Naive thymus-derived CD4-positive, alpha-beta T cell (primary cell): ENCODE measurements at regions not wholly inside any gene's neighbourhood (a gene's known extent, or its start where the extent isn't known, plus 50 kb on each side); places are given as distances from the start of the nearest gene placed in this dataset.

ENCODE experiments used
- ATAC-seq: fragments of 150-1000 bp; cut with Tn5 transposase; 2 replicates; pipeline ENCODE4 v1.10.0; 2021; ENCODE audit warnings: mild to moderate bottlenecking, moderate library complexity
- CTCF ChIA-PET: fragments of 350-600 bp; sonication (Branson Sonifier 250); formaldehyde crosslinking; loops from one replicate; lab custom pipeline; 2021; ENCODE audit warnings: antibody characterized with exemption; lab: Charles Lee
- POLR2A ChIA-PET: fragments of 350-600 bp; sonication (Branson Sonifier 250); formaldehyde crosslinking; loops from one replicate; lab custom pipeline; 2021; ENCODE audit warnings: antibody characterized with exemption, inconsistent platforms; lab: Charles Lee
- DNase-seq, 9 donors: peaks; one replicate each; pipeline versions ENCODE4 v3.0.0 to v3.0.0-alpha.2; 2020 to 2022; ENCODE audit warnings: mixed read lengths in 1 of 9
- H3K27ac ChIP-seq: one replicate; pipeline ENCODE4 v1.7.0; 2013; ENCODE audit warnings: mild to moderate bottlenecking, low read depth, low read length, moderate library complexity
- H3K27me3 ChIP-seq, 2 donors: one replicate each; pipeline ENCODE4 v1.7.0; 2013; ENCODE audit warnings: low read length in 2 of 2, mild to moderate bottlenecking in 2 of 2, moderate library complexity in 2 of 2; ENCODE audit not compliant: control insufficient read depth in 2 of 2, insufficient read depth in 2 of 2
- H3K36me3 ChIP-seq, 3 experiments: 1 replicate in 2 of 3; 2 replicates in 1 of 3; pipeline ENCODE4 v1.7.0; 2013; ENCODE audit warnings: low read length in 3 of 3, mild to moderate bottlenecking in 3 of 3, moderate library complexity in 1 of 3; ENCODE audit not compliant: insufficient read depth in 3 of 3, control insufficient read depth in 2 of 3
- H3K4me1 ChIP-seq, 2 donors: one replicate each; pipeline ENCODE4 v1.7.0; 2013; ENCODE audit warnings: low read length in 2 of 2, mild to moderate bottlenecking in 2 of 2, moderate library complexity in 1 of 2; ENCODE audit not compliant: control insufficient read depth in 2 of 2, insufficient read depth in 2 of 2
- H3K4me3 ChIP-seq: 2 replicates; pipeline ENCODE4 v1.7.0; 2013; ENCODE audit warnings: mild to moderate bottlenecking, low read length
- H3K9me3 ChIP-seq, 3 experiments: 1 replicate in 2 of 3; 2 replicates in 1 of 3; pipeline ENCODE4 v1.7.0; 2013; ENCODE audit warnings: low read length in 3 of 3; ENCODE audit not compliant: control insufficient read depth in 2 of 3
- H3K27ac Mint-ChIP-seq, 9 donors: one replicate each; pipeline ENCODE4 v1.8.0; 2020 to 2022; ENCODE audit warnings: mixed read lengths in 9 of 9, mild to moderate bottlenecking in 8 of 9, moderate library complexity in 5 of 9, inconsistent platforms in 2 of 9
- H3K27me3 Mint-ChIP-seq, 5 donors: one replicate each; pipeline ENCODE4 v1.8.0; 2021 to 2022; ENCODE audit warnings: mixed read lengths in 5 of 5, mild to moderate bottlenecking in 1 of 5
- H3K36me3 Mint-ChIP-seq, 5 donors: one replicate each; pipeline ENCODE4 v1.8.0; 2020 to 2022; ENCODE audit warnings: mixed read lengths in 5 of 5, mild to moderate bottlenecking in 3 of 5, inconsistent platforms in 1 of 5
- H3K4me1 Mint-ChIP-seq, 7 donors: one replicate each; pipeline ENCODE4 v1.8.0; 2020 to 2022; ENCODE audit warnings: mixed read lengths in 7 of 7, mild to moderate bottlenecking in 3 of 7, inconsistent platforms in 1 of 7
- H3K4me3 Mint-ChIP-seq, 10 donors: one replicate each; pipeline ENCODE4 v1.8.0; 2020 to 2022; ENCODE audit warnings: mild to moderate bottlenecking in 10 of 10, mixed read lengths in 10 of 10, moderate library complexity in 6 of 10, inconsistent platforms in 2 of 10
- H3K9me3 Mint-ChIP-seq, 11 donors: one replicate each; pipeline ENCODE4 v1.8.0; 2020 to 2022; ENCODE audit warnings: mixed read lengths in 11 of 11, mild to moderate bottlenecking in 4 of 11, inconsistent platforms in 1 of 11, moderate library complexity in 1 of 11
- intact Hi-C, 2 donors: fragments of 100-400 bp; cut with micrococcal nuclease; formaldehyde crosslinking; loops; one replicate each; pipeline ENCODE4 v1.15.1; 2023

- no peaks in the 10 kb centered on the region for H3K36me3 Mint-ChIP-seq
- H3K27me3 ChIP-seq: no peaks in the 10 kb centered on the region
- H3K4me3 ChIP-seq: no peak overlapping the region
- H3K9me3 ChIP-seq: no peaks in the 10 kb centered on the region
- H3K27ac ChIP-seq: no peak overlapping the region
- no peak overlapping the region for H3K4me3 Mint-ChIP-seq
- ATAC-seq (no peak), DNase-seq (no peak)
- intact Hi-C loops: no loop called here
- peaks cover 0 to 1% (median 0%) of the 10 kb centered on the region in 7 donors for H3K4me1 Mint-ChIP-seq
- peaks cover 2 to 34% (median 8%) of the 10 kb centered on the region in 5 donors for H3K27me3 Mint-ChIP-seq
- no peaks in the 10 kb centered on the region for H3K4me1 ChIP-seq
- ChIA-PET CTCF (no interaction called here), POLR2A (no interaction called here)
- H3K27ac Mint-ChIP-seq: no peak overlapping the region
- H3K9me3 Mint-ChIP-seq: peaks cover 0 to 3% (median 0%) of the 10 kb centered on the region in 11 donors
- H3K36me3 ChIP-seq: no peaks in the 10 kb centered on the region
Observed at GRCh38 chr10:44759122-44759521, 152.0 kb upstream of the TMEM72 start.

GRCh38 chr10:44760513-44760912 lies 150.6 kb upstream of the TMEM72 start:
- DNase-seq (no peak), ATAC-seq (no peak)
- no peak overlapping the region for H3K4me3 Mint-ChIP-seq
- peaks cover 0 to 4% (median 0%) of the 10 kb centered on the region in 11 donors for H3K9me3 Mint-ChIP-seq
- H3K36me3 ChIP-seq: no peaks in the 10 kb centered on the region
- H3K4me1 ChIP-seq: no peaks in the 10 kb centered on the region
- H3K4me3 ChIP-seq: no peak overlapping the region
- no peaks in the 10 kb centered on the region for H3K4me1 Mint-ChIP-seq
- no peaks in the 10 kb centered on the region for H3K27me3 ChIP-seq
- H3K27me3 Mint-ChIP-seq: peaks cover 2 to 34% (median 8%) of the 10 kb centered on the region in 5 donors
- no peaks in the 10 kb centered on the region for H3K36me3 Mint-ChIP-seq
- ChIA-PET POLR2A (no interaction called here), CTCF (no interaction called here)
- no peak overlapping the region for H3K27ac ChIP-seq
- no peaks in the 10 kb centered on the region for H3K9me3 ChIP-seq
- intact Hi-C loops: no loop called here
- H3K27ac Mint-ChIP-seq: no peak overlapping the region

- H3K4me1 ChIP-seq: no peaks in the 10 kb centered on the region
- H3K4me3 ChIP-seq: no peak overlapping the region
- H3K27me3 ChIP-seq: no peaks in the 10 kb centered on the region
- intact Hi-C loops: no loop called here
- ATAC-seq: no peak
- POLR2A ChIA-PET: no interaction called here
- H3K9me3 ChIP-seq: no peaks in the 10 kb centered on the region
- H3K36me3 ChIP-seq: no peaks in the 10 kb centered on the region
- DNase-seq: no peak
- Mint-ChIP-seq H3K27me3 (peaks cover 2 to 28% (median 8%) of the 10 kb centered on the region in 5 donors), H3K27ac (no peak overlapping the region), H3K9me3 (peaks cover 0 to 5% (median 0%) of the 10 kb centered on the region in 11 donors), H3K36me3 (no peaks in the 10 kb centered on the region), H3K4me3 (no peak overlapping the region), H3K4me1 (no peaks in the 10 kb centered on the region)
- no peak overlapping the region for H3K27ac ChIP-seq
- CTCF ChIA-PET: no interaction called here
Observed at GRCh38 chr10:44761076-44761475, 150.1 kb upstream of the TMEM72 start.

GRCh38 chr10:44763331-44763730 lies 147.8 kb upstream of the TMEM72 start:
- ChIA-PET POLR2A (no interaction called here), CTCF (no interaction called here)
- Mint-ChIP-seq H3K4me3 (no peak overlapping the region), H3K27ac (no peak overlapping the region), H3K9me3 (peaks cover 0 to 5% (median 0%) of the 10 kb centered on the region in 11 donors), H3K4me1 (no peaks in the 10 kb centered on the region), H3K36me3 (no peaks in the 10 kb centered on the region), H3K27me3 (peaks cover 2 to 9% (median 6%) of the 10 kb centered on the region in 5 donors)
- DNase-seq (no peak), ATAC-seq (no peak)
- no peak overlapping the region for H3K27ac ChIP-seq
- intact Hi-C loops: no loop called here
- H3K4me1 ChIP-seq: no peaks in the 10 kb centered on the region
- no peaks in the 10 kb centered on the region for H3K36me3 ChIP-seq
- H3K27me3 ChIP-seq: no peaks in the 10 kb centered on the region
- H3K4me3 ChIP-seq: no peak overlapping the region
- H3K9me3 ChIP-seq: no peaks in the 10 kb centered on the region

GRCh38 chr10:44765299-44765698 lies 145.8 kb upstream of the TMEM72 start:
- POLR2A ChIA-PET: no interaction called here
- no peak overlapping the region for H3K27ac Mint-ChIP-seq

GRCh38 chr10:44766631-44767030 lies 144.5 kb upstream of the TMEM72 start:
- Mint-ChIP-seq H3K27me3 (peaks cover 0 to 21% (median 13%) of the 10 kb centered on the region in 5 donors), H3K4me1 (no peaks in the 10 kb centered on the region), H3K9me3 (peaks cover 0 to 5% (median 0%) of the 10 kb centered on the region in 11 donors), H3K27ac (no peak overlapping the region), H3K4me3 (no peak overlapping the region), H3K36me3 (no peaks in the 10 kb centered on the region)
- POLR2A ChIA-PET: no interaction called here
- ATAC-seq (no peak), DNase-seq (no peak)
- Histone ChIP-seq H3K4me3 (no peak overlapping the region), H3K9me3 (no peaks in the 10 kb centered on the region), H3K27ac (no peak overlapping the region), H3K36me3 (no peaks in the 10 kb centered on the region), H3K4me1 (no peaks in the 10 kb centered on the region), H3K27me3 (no peaks in the 10 kb centered on the region)
- CTCF ChIA-PET: no interaction called here
- intact Hi-C loops: no loop called here

More at GRCh38 chr10:44765299-44765698, 145.8 kb upstream of the TMEM72 start:
- intact Hi-C loops: no loop called here
- H3K9me3 ChIP-seq: no peaks in the 10 kb centered on the region
- no peaks in the 10 kb centered on the region for H3K36me3 ChIP-seq
- DNase-seq (no peak), ATAC-seq (no peak)
- CTCF ChIA-PET: no interaction called here
- Mint-ChIP-seq H3K9me3 (peaks cover 0 to 5% (median 0%) of the 10 kb centered on the region in 11 donors), H3K4me1 (no peaks in the 10 kb centered on the region), H3K4me3 (no peak overlapping the region), H3K27me3 (peaks cover 2 to 16% (median 5%) of the 10 kb centered on the region in 5 donors), H3K36me3 (no peaks in the 10 kb centered on the region)
- no peaks in the 10 kb centered on the region for H3K27me3 ChIP-seq
- no peak overlapping the region for H3K4me3 ChIP-seq
- no peaks in the 10 kb centered on the region for H3K4me1 ChIP-seq
- H3K27ac ChIP-seq: no peak overlapping the region

- Mint-ChIP-seq H3K27me3 (peaks cover 0 to 27% (median 13%) of the 10 kb centered on the region in 5 donors), H3K9me3 (peaks cover 0 to 5% (median 0%) of the 10 kb centered on the region in 11 donors), H3K27ac (no peak overlapping the region), H3K36me3 (no peaks in the 10 kb centered on the region), H3K4me3 (no peak overlapping the region), H3K4me1 (no peaks in the 10 kb centered on the region)
- Histone ChIP-seq H3K4me3 (no peak overlapping the region), H3K27me3 (no peaks in the 10 kb centered on the region), H3K9me3 (no peaks in the 10 kb centered on the region), H3K4me1 (no peaks in the 10 kb centered on the region), H3K27ac (no peak overlapping the region), H3K36me3 (no peaks in the 10 kb centered on the region)
- ATAC-seq (no peak), DNase-seq (no peak)
- ChIA-PET CTCF (no interaction called here), POLR2A (no interaction called here)
- intact Hi-C loops: no loop called here
Observed at GRCh38 chr10:44769450-44769849, 141.7 kb upstream of the TMEM72 start.
